PC-9 (cell line): ENCODE measurements at regions not wholly inside any gene's neighbourhood (a gene's known extent, or its start where the extent isn't known, plus 50 kb on each side); places are given as distances from the start of the nearest gene placed in this dataset.

Source experiments
- CTCF ChIP-seq: fragments of 200-600 bp; sonication (generic); conservative IDR thresholded peaks from 2 replicates; pipeline ENCODE4 v1.6.1; 2017; ENCODE audit warnings: mixed run types, antibody characterized with exemption, mild to moderate bottlenecking, moderate library complexity
- EZH2 ChIP-seq: fragments of 200-600 bp; sonication (generic); IDR thresholded peaks from 2 replicates; pipeline ENCODE4 v1.8.0; 2017; ENCODE audit warnings: antibody characterized with exemption, low read depth

GRCh38 chr14:55744321-55744720 is 164.3 kb downstream of the KTN1 start:
- no peak for TF ChIP-seq CTCF
- no peak for TF ChIP-seq EZH2
